ENCODE measurements at regions not wholly inside any gene's neighbourhood (a gene's known extent, or its start where the extent isn't known, plus 50 kb on each side); places are given as distances from the start of the nearest gene placed in this dataset.

- no peak overlapping the region for H3K4me3 ChIP-seq
- H3K36me3 ChIP-seq, result no peaks in the 10 kb centered on the region
- no peaks in the 10 kb centered on the region for H3K27me3 ChIP-seq
- H3K4me1 ChIP-seq, result no peaks in the 10 kb centered on the region
- TF ChIP-seq POLR2A (IDR thresholded peaks at IDR 0.05) (no peak), CTCF (IDR thresholded peaks at IDR 0.05) (no peak)
- DNase-seq, result no peak
- no peak overlapping the region for H3K27ac ChIP-seq
- no peaks in the 10 kb centered on the region for H3K9me3 ChIP-seq
These were observed 258.8 kb upstream of the SATB1 start for GRCh38 chr3:18683900-18684299.

GRCh38 chr3:18681818-18682345 lies 256.7 kb upstream of the SATB1 start:
- no peak overlapping the region for H3K27ac ChIP-seq
- DNase-seq, result no peak
- TF ChIP-seq CTCF (IDR thresholded peaks at IDR 0.05) (no peak), POLR2A (IDR thresholded peaks at IDR 0.05) (no peak)
- H3K9me3 ChIP-seq, result no peaks in the 10 kb centered on the region
- H3K36me3 ChIP-seq, result no peaks in the 10 kb centered on the region
- no peaks in the 10 kb centered on the region for H3K27me3 ChIP-seq
- no peaks in the 10 kb centered on the region for H3K4me1 ChIP-seq
- no peak overlapping the region for H3K4me3 ChIP-seq

GRCh38 chr3:18680758-18681157 lies 255.6 kb upstream of the SATB1 start:
- no peaks in the 10 kb centered on the region for H3K9me3 ChIP-seq
- TF ChIP-seq CTCF (IDR thresholded peaks at IDR 0.05), result no peak
- TF ChIP-seq POLR2A (IDR thresholded peaks at IDR 0.05), result no peak
- H3K4me1 ChIP-seq, result no peaks in the 10 kb centered on the region
- H3K4me3 ChIP-seq, result no peak overlapping the region
- no peaks in the 10 kb centered on the region for H3K36me3 ChIP-seq
- DNase-seq, result no peak
- H3K27me3 ChIP-seq, result no peaks in the 10 kb centered on the region
- no peak overlapping the region for H3K27ac ChIP-seq

- Histone ChIP-seq H3K27ac (no peak overlapping the region), H3K36me3 (no peaks in the 10 kb centered on the region), H3K9me3 (no peaks in the 10 kb centered on the region), H3K27me3 (no peaks in the 10 kb centered on the region), H3K4me1 (no peaks in the 10 kb centered on the region), H3K4me3 (no peak overlapping the region)
- DNase-seq, result no peak
- TF ChIP-seq POLR2A (IDR thresholded peaks at IDR 0.05) (no peak), CTCF (IDR thresholded peaks at IDR 0.05) (no peak)
These were observed 254.1 kb upstream of the SATB1 start for GRCh38 chr3:18679238-18679637.

GRCh38 chr3:18675197-18675596 lies 250.1 kb upstream of the SATB1 start:
- H3K9me3 ChIP-seq, result no peaks in the 10 kb centered on the region
- H3K27ac ChIP-seq, result no peak overlapping the region
- no peak overlapping the region for H3K4me3 ChIP-seq
- TF ChIP-seq POLR2A (IDR thresholded peaks at IDR 0.05) (no peak), CTCF (IDR thresholded peaks at IDR 0.05) (no peak)
- no peaks in the 10 kb centered on the region for H3K27me3 ChIP-seq
- DNase-seq, result no peak
- no peaks in the 10 kb centered on the region for H3K4me1 ChIP-seq
- no peaks in the 10 kb centered on the region for H3K36me3 ChIP-seq

GRCh38 chr3:18672561-18672960 lies 247.4 kb upstream of the SATB1 start:
- Histone ChIP-seq H3K4me1 (no peaks in the 10 kb centered on the region), H3K27ac (no peak overlapping the region), H3K4me3 (no peak overlapping the region), H3K9me3 (no peaks in the 10 kb centered on the region), H3K27me3 (no peaks in the 10 kb centered on the region), H3K36me3 (no peaks in the 10 kb centered on the region)
- TF ChIP-seq CTCF (IDR thresholded peaks at IDR 0.05) (no peak), POLR2A (IDR thresholded peaks at IDR 0.05) (no peak)
- no peak for DNase-seq

All from Peyer's patch (tissue), 4 donors.